Activated B cell treated with CpG ODN at 0.5 μM for 24 hours (primary cell): ENCODE measurements at regions not wholly inside any gene's neighbourhood (a gene's known extent, or its start where the extent isn't known, plus 50 kb on each side); places are given as distances from the start of the nearest gene placed in this dataset.
A peak's percentile ranks its signal among the peaks of the same experiment; 100 is the strongest.

Experiments
- ATAC-seq: fragments of 200-7000 bp; cut with Tn5 transposase; one replicate; pipeline ENCODE4 v1.10.0; 2021; ENCODE audit warnings: low read depth, mild to moderate bottlenecking, moderate library complexity
- CTCF ChIA-PET: fragments of 350-600 bp; sonication (Branson Sonifier 250); formaldehyde crosslinking; loops from one replicate; lab custom pipeline; 2021; ENCODE audit warnings: antibody characterized with exemption; lab: Charles Lee
- POLR2A ChIA-PET: fragments of 350-600 bp; sonication (Branson Sonifier 250); formaldehyde crosslinking; loops from one replicate; lab custom pipeline; 2021; ENCODE audit warnings: antibody characterized with exemption; lab: Charles Lee
- DNase-seq: peaks from one replicate; pipeline ENCODE4 v3.0.0; 2022
- H3K27ac Mint-ChIP-seq: one replicate; pipeline ENCODE4 v1.8.0; 2020; ENCODE audit warnings: mixed read lengths
- H3K27me3 Mint-ChIP-seq: one replicate; pipeline ENCODE4 v1.8.0; 2021; ENCODE audit warnings: mixed read lengths
- H3K36me3 Mint-ChIP-seq: one replicate; pipeline ENCODE4 v1.8.0; 2021; ENCODE audit warnings: low read depth, mixed read lengths
- H3K4me1 Mint-ChIP-seq: one replicate; pipeline ENCODE4 v1.8.0; 2021; ENCODE audit warnings: mixed read lengths
- H3K4me3 Mint-ChIP-seq: one replicate; pipeline ENCODE4 v1.8.0; 2020; ENCODE audit warnings: mild to moderate bottlenecking, mixed read lengths
- H3K9me3 Mint-ChIP-seq: one replicate; pipeline ENCODE4 v1.8.0; 2020; ENCODE audit warnings: mixed read lengths
- CTCF ChIP-seq: fragments of 200-600 bp; IDR thresholded peaks from one replicate; pipeline ENCODE4 v1.8.0; 2022; ENCODE audit warnings: antibody characterized with exemption, mild to moderate bottlenecking
- intact Hi-C: fragments of 100-400 bp; cut with micrococcal nuclease; formaldehyde crosslinking; loops from one replicate; pipeline ENCODE4 v1.15.1; 2024

GRCh38 chrX:64853424-64853823 lies 122.8 kb downstream of the ZC4H2 start:
- Mint-ChIP-seq H3K36me3 (peaks cover 23% of the 10 kb centered on the region), H3K27ac (no peak overlapping the region), H3K4me1 (peaks cover 42% of the 10 kb centered on the region), H3K4me3 (no peak overlapping the region), H3K9me3 (peaks cover 17% of the 10 kb centered on the region), H3K27me3 (no peaks in the 10 kb centered on the region)
- ATAC-seq (no peak), DNase-seq (no peak)
- CTCF ChIA-PET: no interaction called here
- intact Hi-C loops: no loop called here
- TF ChIP-seq CTCF: no peak
- POLR2A ChIA-PET: no interaction called here

- peaks cover 32% of the 10 kb centered on the region for H3K4me1 Mint-ChIP-seq
- intact Hi-C loops: no loop called here
These were observed 125.7 kb downstream of the ZC4H2 start for GRCh38 chrX:64850371-64851082.

GRCh38 chrX:64843224-64843623 lies 133.0 kb downstream of the ZC4H2 start:
- peaks cover 16% of the 10 kb centered on the region for H3K9me3 Mint-ChIP-seq
- ChIA-PET CTCF (no interaction called here), POLR2A (no interaction called here)
- H3K27me3 Mint-ChIP-seq: no peaks in the 10 kb centered on the region
- H3K4me1 Mint-ChIP-seq: peaks cover 32% of the 10 kb centered on the region
- H3K4me3 Mint-ChIP-seq: peak overlapping the region; percentile 11
- intact Hi-C loops: loop anchor here (5.0 kb wide), 1 partner anchor 194 kb away; no protein-coding TSS in a partner anchor
- TF ChIP-seq CTCF: no peak
- peaks cover 17% of the 10 kb centered on the region for H3K36me3 Mint-ChIP-seq
- DNase-seq (no peak), ATAC-seq (no peak)
- peak overlapping the region; percentile 82 for H3K27ac Mint-ChIP-seq

More at GRCh38 chrX:64850371-64851082, 125.7 kb downstream of the ZC4H2 start:
- TF ChIP-seq CTCF: no peak
- Mint-ChIP-seq H3K27me3 (no peaks in the 10 kb centered on the region), H3K4me3 (no peak overlapping the region), H3K27ac (peak overlapping the region; percentile 83), H3K36me3 (peaks cover 19% of the 10 kb centered on the region), H3K9me3 (peaks cover 14% of the 10 kb centered on the region)
- DNase-seq (no peak), ATAC-seq (peak; percentile 21)
- CTCF ChIA-PET: no interaction called here
- POLR2A ChIA-PET: no interaction called here

GRCh38 chrX:64842492-64842891 lies 133.8 kb downstream of the ZC4H2 start:
- H3K36me3 Mint-ChIP-seq: peaks cover 17% of the 10 kb centered on the region

More at GRCh38 chrX:64842492-64842891, 133.8 kb downstream of the ZC4H2 start:
- Mint-ChIP-seq H3K4me3 (peak overlapping the region; percentile 41), H3K9me3 (peaks cover 16% of the 10 kb centered on the region), H3K27me3 (no peaks in the 10 kb centered on the region), H3K27ac (peak overlapping the region; percentile 82), H3K4me1 (peaks cover 32% of the 10 kb centered on the region)
- no peak for TF ChIP-seq CTCF
- intact Hi-C loops: loop anchor here (5.0 kb wide), 1 partner anchor 195 kb away; no protein-coding TSS in a partner anchor
- POLR2A ChIA-PET: no interaction called here
- peak; percentile 75 for ATAC-seq
- CTCF ChIA-PET: no interaction called here
- no peak for DNase-seq
